ENCODE measurements at regions not wholly inside any gene's neighbourhood (a gene's known extent, or its start where the extent isn't known, plus 50 kb on each side); places are given as distances from the start of the nearest gene placed in this dataset.

- TF ChIP-seq, protein P1, sequence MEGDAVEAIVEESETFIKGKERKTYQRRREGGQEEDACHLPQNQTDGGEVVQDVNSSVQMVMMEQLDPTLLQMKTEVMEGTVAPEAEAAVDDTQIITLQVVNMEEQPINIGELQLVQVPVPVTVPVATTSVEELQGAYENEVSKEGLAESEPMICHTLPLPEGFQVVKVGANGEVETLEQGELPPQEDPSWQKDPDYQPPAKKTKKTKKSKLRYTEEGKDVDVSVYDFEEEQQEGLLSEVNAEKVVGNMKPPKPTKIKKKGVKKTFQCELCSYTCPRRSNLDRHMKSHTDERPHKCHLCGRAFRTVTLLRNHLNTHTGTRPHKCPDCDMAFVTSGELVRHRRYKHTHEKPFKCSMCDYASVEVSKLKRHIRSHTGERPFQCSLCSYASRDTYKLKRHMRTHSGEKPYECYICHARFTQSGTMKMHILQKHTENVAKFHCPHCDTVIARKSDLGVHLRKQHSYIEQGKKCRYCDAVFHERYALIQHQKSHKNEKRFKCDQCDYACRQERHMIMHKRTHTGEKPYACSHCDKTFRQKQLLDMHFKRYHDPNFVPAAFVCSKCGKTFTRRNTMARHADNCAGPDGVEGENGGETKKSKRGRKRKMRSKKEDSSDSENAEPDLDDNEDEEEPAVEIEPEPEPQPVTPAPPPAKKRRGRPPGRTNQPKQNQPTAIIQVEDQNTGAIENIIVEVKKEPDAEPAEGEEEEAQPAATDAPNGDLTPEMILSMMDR (IDR thresholded peaks at IDR 0.05; ENCODE audit: control insufficient read depth, insufficient read depth, low read depth, low read length, missing control alignments), result no peak
- DNase-seq (ENCODE audit: low read depth), result no peak
Measured at GRCh38 chr7:126378642-126379041, 874.1 kb downstream of the GRM8 start.

GRCh38 chr7:126370038-126370668 is 882.6 kb downstream of the GRM8 start:
- no peak for DNase-seq (ENCODE audit: low read depth)
- H3K4me3 ChIP-seq (ENCODE audit: control insufficient read depth, low read depth, low read length), result no peak overlapping the region
- TF ChIP-seq, protein P1 (IDR thresholded peaks at IDR 0.05; ENCODE audit: control insufficient read depth, insufficient read depth, low read depth, low read length, missing control alignments), result no peak

More at GRCh38 chr7:126378642-126379041, 874.1 kb downstream of the GRM8 start:
- no peak overlapping the region for H3K4me3 ChIP-seq (ENCODE audit: control insufficient read depth, low read depth, low read length)

- no peak overlapping the region for H3K4me3 ChIP-seq (ENCODE audit: control insufficient read depth, low read depth, low read length)
- no peak for DNase-seq (ENCODE audit: low read depth)
- TF ChIP-seq, protein P1 (IDR thresholded peaks at IDR 0.05; ENCODE audit: control insufficient read depth, insufficient read depth, low read depth, low read length, missing control alignments), result no peak
Measured at GRCh38 chr7:126362746-126363145, 890.0 kb downstream of the GRM8 start.

GRCh38 chr7:126361183-126361582 is 891.6 kb downstream of the GRM8 start:
- H3K4me3 ChIP-seq (ENCODE audit: control insufficient read depth, low read depth, low read length), result no peak overlapping the region
- TF ChIP-seq, protein P1 (IDR thresholded peaks at IDR 0.05; ENCODE audit: control insufficient read depth, insufficient read depth, low read depth, low read length, missing control alignments), result no peak
- DNase-seq (ENCODE audit: low read depth), result no peak

GRCh38 chr7:126339813-126340212 is 912.9 kb downstream of the GRM8 start:
- TF ChIP-seq, protein P1 (IDR thresholded peaks at IDR 0.05; ENCODE audit: control insufficient read depth, insufficient read depth, low read depth, low read length, missing control alignments), result no peak
- H3K4me3 ChIP-seq (ENCODE audit: control insufficient read depth, low read depth, low read length), result no peak overlapping the region

DNA sequence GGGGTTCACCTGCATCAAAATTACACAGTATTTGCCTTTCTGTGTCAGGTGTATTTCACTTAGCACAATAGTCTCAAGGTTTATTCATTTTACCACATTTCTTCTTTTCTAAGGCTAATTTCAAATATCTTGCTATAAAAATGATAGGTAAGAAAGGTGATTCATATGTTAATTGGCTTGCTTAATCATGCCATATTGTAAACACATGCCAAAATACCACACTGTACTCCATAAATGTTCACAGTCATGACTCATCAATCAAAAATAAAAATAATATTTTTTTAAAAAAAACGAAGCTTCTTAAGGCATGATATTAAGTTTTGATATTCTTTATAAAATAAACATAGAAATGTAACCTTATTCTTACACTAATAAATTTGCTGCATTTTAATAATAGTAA is 947.1 kb downstream of the GRM8 start:
- DNase-seq (ENCODE audit: low read depth), result no peak
- TF ChIP-seq, protein P1 (IDR thresholded peaks at IDR 0.05; ENCODE audit: control insufficient read depth, insufficient read depth, low read depth, low read length, missing control alignments), result no peak
- no peak overlapping the region for H3K4me3 ChIP-seq (ENCODE audit: control insufficient read depth, low read depth, low read length)

More at GRCh38 chr7:126339813-126340212, 912.9 kb downstream of the GRM8 start:
- no peak for DNase-seq (ENCODE audit: low read depth)

All from AG09309 (cell line).